ENCODE measurements at regions not wholly inside any gene's neighbourhood (a gene's known extent, or its start where the extent isn't known, plus 50 kb on each side); places are given as distances from the start of the nearest gene placed in this dataset.

DNA sequence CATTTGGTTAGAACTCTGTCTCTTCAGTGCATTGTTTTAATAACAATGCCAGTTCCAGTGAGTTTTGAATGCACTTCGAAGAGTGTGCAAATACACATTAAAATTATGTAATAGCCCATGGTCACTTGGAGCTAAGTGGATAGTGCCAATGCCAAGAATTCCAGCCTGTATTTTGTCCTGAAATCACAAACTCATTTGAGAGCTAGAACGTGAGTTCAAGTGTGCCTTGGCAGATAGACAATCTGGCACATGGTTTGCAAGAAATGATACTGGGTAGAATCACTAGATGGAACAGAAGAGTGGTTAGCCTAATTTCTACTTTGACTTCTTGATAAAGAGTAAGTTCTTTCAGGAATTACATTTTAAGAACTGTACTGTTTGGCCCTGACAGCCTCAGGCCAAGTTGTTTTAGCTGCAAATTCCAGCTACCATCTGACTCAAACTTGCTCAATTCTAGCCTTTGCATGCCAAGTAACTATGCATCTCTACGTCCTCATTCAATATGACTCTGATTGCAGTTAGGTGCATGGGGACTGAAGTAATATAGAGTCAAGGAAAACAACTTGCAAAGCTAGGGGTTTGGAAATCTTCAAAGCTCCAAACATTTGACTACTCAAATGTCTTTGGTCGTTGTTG is 131.9 kb upstream of the SMIM31 start:
- TF ChIP-seq POLR2A (IDR thresholded peaks at IDR 0.05) (no peak), POLR2AphosphoS5 (IDR thresholded peaks at IDR 0.05; ENCODE audit: insufficient read depth in 1 of 2, low read depth in 1 of 2) (no peak)
- TF ChIP-seq, protein P1, sequence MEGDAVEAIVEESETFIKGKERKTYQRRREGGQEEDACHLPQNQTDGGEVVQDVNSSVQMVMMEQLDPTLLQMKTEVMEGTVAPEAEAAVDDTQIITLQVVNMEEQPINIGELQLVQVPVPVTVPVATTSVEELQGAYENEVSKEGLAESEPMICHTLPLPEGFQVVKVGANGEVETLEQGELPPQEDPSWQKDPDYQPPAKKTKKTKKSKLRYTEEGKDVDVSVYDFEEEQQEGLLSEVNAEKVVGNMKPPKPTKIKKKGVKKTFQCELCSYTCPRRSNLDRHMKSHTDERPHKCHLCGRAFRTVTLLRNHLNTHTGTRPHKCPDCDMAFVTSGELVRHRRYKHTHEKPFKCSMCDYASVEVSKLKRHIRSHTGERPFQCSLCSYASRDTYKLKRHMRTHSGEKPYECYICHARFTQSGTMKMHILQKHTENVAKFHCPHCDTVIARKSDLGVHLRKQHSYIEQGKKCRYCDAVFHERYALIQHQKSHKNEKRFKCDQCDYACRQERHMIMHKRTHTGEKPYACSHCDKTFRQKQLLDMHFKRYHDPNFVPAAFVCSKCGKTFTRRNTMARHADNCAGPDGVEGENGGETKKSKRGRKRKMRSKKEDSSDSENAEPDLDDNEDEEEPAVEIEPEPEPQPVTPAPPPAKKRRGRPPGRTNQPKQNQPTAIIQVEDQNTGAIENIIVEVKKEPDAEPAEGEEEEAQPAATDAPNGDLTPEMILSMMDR (IDR thresholded peaks at IDR 0.05) = no peak

Data from vagina (tissue), 2 donors.